Neuronal stem cell (in vitro differentiated cells): ENCODE measurements at regions not wholly inside any gene's neighbourhood (a gene's known extent, or its start where the extent isn't known, plus 50 kb on each side); places are given as distances from the start of the nearest gene placed in this dataset.

ENCODE experiments used
- DNase-seq: peaks from one replicate; pipeline ENCODE4 v3.0.0-alpha.2; 2013; ENCODE audit warnings: low spot score
- H2AFZ ChIP-seq: one replicate; pipeline ENCODE4 v1.6.1; 2013; ENCODE audit warnings: mild to moderate bottlenecking, low read length, inconsistent platforms
- H2AK5ac ChIP-seq: 2 replicates; pipeline ENCODE4 v1.6.1; 2013; ENCODE audit warnings: low read depth, mild to moderate bottlenecking, inconsistent platforms, low read length, moderate library complexity, mixed read lengths
- H2BK120ac ChIP-seq: 2 replicates; pipeline ENCODE4 v1.6.1; 2013; ENCODE audit warnings: low read depth, mild to moderate bottlenecking, inconsistent platforms, low read length, moderate library complexity, mixed read lengths
- H2BK12ac ChIP-seq: one replicate; pipeline ENCODE4 v1.6.1; 2013; ENCODE audit warnings: low read length, inconsistent platforms
- H2BK15ac ChIP-seq: 2 replicates; pipeline ENCODE4 v1.6.1; 2013; ENCODE audit warnings: mild to moderate bottlenecking, low read length, inconsistent platforms, mixed read lengths
- H2BK5ac ChIP-seq: one replicate; pipeline ENCODE4 v1.6.1; 2013; ENCODE audit warnings: inconsistent platforms, mild to moderate bottlenecking, low read length, moderate library complexity
- H3K14ac ChIP-seq: one replicate; pipeline ENCODE4 v1.6.1; 2013; ENCODE audit warnings: low read length, inconsistent platforms
- H3K18ac ChIP-seq: 2 replicates; pipeline ENCODE4 v1.6.1; 2013; ENCODE audit warnings: low read length, inconsistent platforms
- H3K23ac ChIP-seq: 2 replicates; pipeline ENCODE4 v1.6.1; 2013; ENCODE audit warnings: low read depth, mild to moderate bottlenecking, mixed read lengths, low read length, inconsistent platforms; ENCODE audit not compliant: poor library complexity
- H3K27ac ChIP-seq: replicated peaks from 3 replicates; pipeline ENCODE4 v1.5.1; 2013; ENCODE audit warnings: low read length, inconsistent platforms
- H3K27me3 ChIP-seq, 3 experiments: 2 replicates each; pipeline ENCODE4 v1.6.1; 2013; ENCODE audit warnings: low read length in 3 of 3, mild to moderate bottlenecking in 2 of 3, inconsistent platforms in 1 of 3, low read depth in 1 of 3, mixed read lengths in 1 of 3, moderate library complexity in 1 of 3; ENCODE audit not compliant: control insufficient read depth in 3 of 3, insufficient read depth in 3 of 3
- H3K36me3 ChIP-seq, 2 donors: replicated peaks in 1 of 2; 2 replicates each; pipeline ENCODE4 v1.6.1; 2013; ENCODE audit warnings: low read length in 2 of 2; ENCODE audit not compliant: control insufficient read depth in 2 of 2, insufficient read depth in 2 of 2
- H3K4ac ChIP-seq: 2 replicates; pipeline ENCODE4 v1.6.1; 2013; ENCODE audit warnings: inconsistent platforms, mild to moderate bottlenecking, low read length, moderate library complexity
- H3K4me1 ChIP-seq, 2 donors: 1 replicate in 1 of 2; 2 replicates in 1 of 2; pipeline ENCODE4 v1.6.1; 2013; ENCODE audit warnings: low read length in 2 of 2, low read depth in 1 of 2; ENCODE audit not compliant: control insufficient read depth in 2 of 2, insufficient read depth in 1 of 2
- H3K4me2 ChIP-seq: one replicate; pipeline ENCODE4 v1.6.1; 2013; ENCODE audit warnings: mild to moderate bottlenecking, low read length, inconsistent platforms; ENCODE audit not compliant: insufficient read depth, poor library complexity, severe bottlenecking
- H3K4me3 ChIP-seq, 2 donors: 2 replicates each; pipeline ENCODE4 v1.5.1; 2013; ENCODE audit warnings: low read length in 2 of 2, mild to moderate bottlenecking in 2 of 2, inconsistent platforms in 1 of 2, moderate library complexity in 1 of 2
- H3K79me1 ChIP-seq: one replicate; pipeline ENCODE4 v1.6.1; 2013; ENCODE audit warnings: low read depth, mild to moderate bottlenecking, inconsistent platforms, low read length, moderate library complexity
- H3K9ac ChIP-seq: one replicate; pipeline ENCODE4 v1.6.1; 2013; ENCODE audit warnings: mild to moderate bottlenecking, low read depth, low read length, inconsistent platforms; ENCODE audit not compliant: poor library complexity
- H3K9me3 ChIP-seq, 2 donors: replicated peaks in 1 of 2; 2 replicates each; pipeline versions ENCODE3 to v1.6.1; 2013; ENCODE audit warnings: low read length in 2 of 2, mild to moderate bottlenecking in 2 of 2, inconsistent platforms in 1 of 2, low read depth in 1 of 2, mixed read lengths in 1 of 2, moderate library complexity in 1 of 2; ENCODE audit not compliant: control insufficient read depth in 2 of 2, insufficient read depth in 1 of 2
- H4K8ac ChIP-seq: one replicate; pipeline ENCODE4 v1.6.1; 2013; ENCODE audit warnings: low read depth, mild to moderate bottlenecking, inconsistent platforms, low read length, moderate library complexity
- H4K91ac ChIP-seq: one replicate; pipeline ENCODE4 v1.6.1; 2013; ENCODE audit warnings: low read length, low read depth, mild to moderate bottlenecking, inconsistent platforms; ENCODE audit not compliant: poor library complexity
- whole genome bisulfite sequencing, 2 donors: extraction: QIAGEN DNeasy Blood & Tissue Kit; methylation state at CpG; one replicate each; pipeline ENCODE4 v1.1.7; 2013; ENCODE audit warnings: missing lambda C conversion rate in 2 of 2, mixed read lengths in 1 of 2; ENCODE audit not compliant: insufficient read length in 2 of 2, insufficient replicate concordance in 1 of 2; ENCODE audit errors: extremely low coverage in 2 of 2; 5-methylcytosine and 5-hydroxymethylcytosine counted together

DNA sequence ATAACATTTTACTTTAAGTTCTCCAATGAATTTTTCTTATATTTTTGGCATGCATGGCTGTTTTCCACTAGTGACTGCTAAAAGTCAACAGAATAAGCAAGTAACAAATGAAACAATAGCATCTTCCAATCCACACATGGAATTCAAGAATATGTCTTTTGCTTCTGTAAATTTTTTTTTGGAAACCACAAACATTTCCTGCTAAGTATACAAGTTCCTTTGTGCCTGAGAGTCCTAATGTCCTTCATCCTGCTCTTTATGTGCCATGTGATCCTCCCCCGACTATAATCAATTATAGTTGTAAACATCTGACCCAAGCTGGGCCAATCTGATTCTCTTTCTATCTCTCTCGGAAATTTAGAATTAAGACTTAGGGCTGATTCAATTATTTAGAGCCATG is 61.2 kb downstream of the PPP1R3C start:
- Histone ChIP-seq H3K4me2 (no peak overlapping the region), H2BK15ac (no peak overlapping the region), H3K36me3 (no peaks in the 10 kb centered on the region), H2AFZ (no peak overlapping the region), H3K4ac (no peak overlapping the region), H3K23ac (no peak overlapping the region), H4K91ac (no peak overlapping the region), H2BK5ac (no peak overlapping the region), H2BK120ac (no peak overlapping the region), H3K18ac (no peak overlapping the region), H3K14ac (no peak overlapping the region), H3K79me1 (no peaks in the 10 kb centered on the region), H3K27ac (no peak overlapping the region), H2BK12ac (no peak overlapping the region), H4K8ac (no peak overlapping the region), H3K4me1 (peaks cover 0 to 12% of the 10 kb centered on the region in 2 donors), H3K9me3 (peaks cover 0 to 1% of the 10 kb centered on the region in 2 donors), H3K9ac (no peak overlapping the region), H2AK5ac (no peak overlapping the region), H3K4me3 (no peak overlapping the region), H3K27me3 (no peaks in the 10 kb centered on the region)
- WGBS, 2 donors: no CpG with 5 or more reads among the region's 2 CpGs
- DNase-seq: no peak

DNA sequence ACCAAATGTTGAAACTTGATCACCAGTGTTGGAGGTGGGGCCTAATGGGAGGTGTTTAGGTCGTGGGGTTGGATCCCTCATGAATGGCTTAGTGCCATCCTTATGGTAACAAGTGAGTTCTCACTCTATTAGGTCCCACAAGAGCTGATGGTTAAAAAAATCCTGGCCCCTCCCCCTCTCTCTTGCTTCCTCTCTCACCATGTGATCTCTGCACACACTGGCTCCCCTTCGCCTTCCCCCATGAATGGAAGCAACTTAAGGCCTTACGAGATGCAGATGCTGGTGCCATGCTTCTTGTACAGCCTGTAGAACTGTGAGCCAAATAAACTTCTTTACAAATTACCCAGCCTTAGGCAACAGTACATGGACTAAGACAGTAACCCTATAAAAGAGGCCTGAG is 62.7 kb downstream of the PPP1R3C start:
- Histone ChIP-seq H3K27ac (no peak overlapping the region), H3K27me3 (no peaks in the 10 kb centered on the region), H3K9me3 (peaks cover 0 to 1% of the 10 kb centered on the region in 2 donors), H3K79me1 (no peaks in the 10 kb centered on the region), H4K8ac (no peak overlapping the region), H2AK5ac (no peak overlapping the region), H2BK120ac (no peak overlapping the region), H2BK12ac (no peak overlapping the region), H3K4me1 (peaks cover 0 to 7% of the 10 kb centered on the region in 2 donors), H4K91ac (no peak overlapping the region), H2BK15ac (no peak overlapping the region), H3K23ac (no peak overlapping the region), H3K18ac (no peak overlapping the region), H3K36me3 (no peaks in the 10 kb centered on the region), H3K4me2 (no peak overlapping the region), H3K4me3 (no peak overlapping the region), H3K4ac (no peak overlapping the region), H2BK5ac (no peak overlapping the region), H3K14ac (no peak overlapping the region), H2AFZ (no peak overlapping the region), H3K9ac (no peak overlapping the region)
- no CpG with 5 or more reads among the region's 3 CpGs for WGBS, 2 donors
- DNase-seq: no peak

- DNase-seq: no peak
- Histone ChIP-seq H3K9me3 (peaks cover 0 to 1% of the 10 kb centered on the region in 2 donors), H3K27ac (no peak overlapping the region), H3K14ac (no peak overlapping the region), H3K79me1 (no peaks in the 10 kb centered on the region), H3K9ac (no peak overlapping the region), H3K4ac (no peak overlapping the region), H3K4me1 (peaks cover 0 to 3% of the 10 kb centered on the region in 2 donors), H3K23ac (no peak overlapping the region), H3K18ac (no peak overlapping the region), H4K91ac (no peak overlapping the region), H3K27me3 (no peaks in the 10 kb centered on the region), H2BK12ac (no peak overlapping the region), H4K8ac (no peak overlapping the region), H2AFZ (peak overlapping the region; percentile 41), H2BK5ac (no peak overlapping the region), H2BK120ac (no peak overlapping the region), H3K36me3 (no peaks in the 10 kb centered on the region), H3K4me2 (no peak overlapping the region), H2BK15ac (no peak overlapping the region), H2AK5ac (no peak overlapping the region), H3K4me3 (no peak overlapping the region)
Measured at GRCh38 chr10:91569522-91569921, 63.3 kb downstream of the PPP1R3C start.

GRCh38 chr10:91567815-91568214 is 65.1 kb downstream of the PPP1R3C start:
- no peak overlapping the region for H3K4me2 ChIP-seq
- H2BK15ac ChIP-seq: no peak overlapping the region
- no peak overlapping the region for H3K18ac ChIP-seq
- no peak overlapping the region for H4K8ac ChIP-seq
- no peak overlapping the region for H2AK5ac ChIP-seq
- H3K4me3 ChIP-seq: no peak overlapping the region
- H2AFZ ChIP-seq: no peak overlapping the region
- no peak overlapping the region for H2BK120ac ChIP-seq
- H3K79me1 ChIP-seq: no peaks in the 10 kb centered on the region
- peaks cover 0 to 3% of the 10 kb centered on the region in 2 donors for H3K4me1 ChIP-seq
- DNase-seq: no peak
- no peak overlapping the region for H3K4ac ChIP-seq
- no peaks in the 10 kb centered on the region for H3K9me3 ChIP-seq
- no peak overlapping the region for H2BK5ac ChIP-seq
- no peak overlapping the region for H3K27ac ChIP-seq
- H3K9ac ChIP-seq: no peak overlapping the region
- no CpG with 5 or more reads among the region's 3 CpGs for WGBS, 2 donors
- H3K23ac ChIP-seq: no peak overlapping the region
- no peak overlapping the region for H3K14ac ChIP-seq
- H3K36me3 ChIP-seq: no peaks in the 10 kb centered on the region
- no peak overlapping the region for H2BK12ac ChIP-seq
- no peak overlapping the region for H4K91ac ChIP-seq
- no peaks in the 10 kb centered on the region for H3K27me3 ChIP-seq
